ENCODE measurements at regions not wholly inside any gene's neighbourhood (a gene's known extent, or its start where the extent isn't known, plus 50 kb on each side); places are given as distances from the start of the nearest gene placed in this dataset.

- TF ChIP-seq POLR2AphosphoS5 (IDR thresholded peaks at IDR 0.05; ENCODE audit: borderline replicate concordance, low read depth, low read length) = no peak
- TF ChIP-seq EZH2 (IDR thresholded peaks at IDR 0.05) = no peak
Observed at GRCh38 chr5:107090506-107090905, 580.2 kb downstream of the EFNA5 start.

Data from SK-N-MC (cell line).